ENCODE measurements at regions not wholly inside any gene's neighbourhood (a gene's known extent, or its start where the extent isn't known, plus 50 kb on each side); places are given as distances from the start of the nearest gene placed in this dataset.

- Histone ChIP-seq H3K9me3 (no peaks in the 10 kb centered on the region), H3K36me3 (no peaks in the 10 kb centered on the region), H3K27ac (no peak overlapping the region), H3K27me3 (no peaks in the 10 kb centered on the region), H3K4me3 (no peak overlapping the region), H3K4me1 (peaks cover 0 to 8% (median 0%) of the 10 kb centered on the region in 4 donors)
- 91 to 95% methylated on average over 2 of the region's 2 CpGs for WGBS, 2 donors
- TF ChIP-seq CTCF (IDR thresholded peaks at IDR 0.05): no peak
- no peak for TF ChIP-seq POLR2A (IDR thresholded peaks at IDR 0.05)
- no peak for TF ChIP-seq EP300 (IDR thresholded peaks at IDR 0.05)
- no peak for DNase-seq (ENCODE audit: low spot score in 2 of 2)
These were observed 268.1 kb downstream of the HS3ST3A1 start for GRCh38 chr17:13333661-13334060.

- Histone ChIP-seq H3K4me3 (no peak overlapping the region), H3K4me1 (no peaks in the 10 kb centered on the region), H3K27me3 (no peaks in the 10 kb centered on the region), H3K36me3 (no peaks in the 10 kb centered on the region), H3K27ac (no peak overlapping the region), H3K9me3 (no peaks in the 10 kb centered on the region)
- DNase-seq (ENCODE audit: low spot score in 2 of 2): no peak
- TF ChIP-seq EP300 (IDR thresholded peaks at IDR 0.05) (no peak), POLR2A (IDR thresholded peaks at IDR 0.05) (no peak), CTCF (IDR thresholded peaks at IDR 0.05) (no peak)
- WGBS, 2 donors: 93 to 96% methylated on average over 2 of the region's 2 CpGs
These were observed 269.5 kb downstream of the HS3ST3A1 start for GRCh38 chr17:13332207-13332606.

- no peak for DNase-seq (ENCODE audit: low spot score in 2 of 2)
- Histone ChIP-seq H3K4me3 (no peak overlapping the region), H3K27me3 (no peaks in the 10 kb centered on the region), H3K27ac (no peak overlapping the region), H3K36me3 (no peaks in the 10 kb centered on the region), H3K4me1 (no peaks in the 10 kb centered on the region), H3K9me3 (no peaks in the 10 kb centered on the region)
- WGBS, 2 donors: 93 to 98% methylated on average over 3 of the region's 3 CpGs
- TF ChIP-seq POLR2A (IDR thresholded peaks at IDR 0.05): no peak
These were observed 272.3 kb downstream of the HS3ST3A1 start for GRCh38 chr17:13329421-13329820.

- no peaks in the 10 kb centered on the region for H3K4me1 ChIP-seq
- H3K36me3 ChIP-seq: no peaks in the 10 kb centered on the region
- no peak overlapping the region for H3K27ac ChIP-seq
- no peak for DNase-seq (ENCODE audit: low spot score in 2 of 2)
- H3K9me3 ChIP-seq: no peaks in the 10 kb centered on the region
- H3K4me3 ChIP-seq: no peak overlapping the region
- no peaks in the 10 kb centered on the region for H3K27me3 ChIP-seq
- no peak for TF ChIP-seq CTCF (IDR thresholded peaks at IDR 0.05)
- TF ChIP-seq POLR2A (IDR thresholded peaks at IDR 0.05): no peak
- TF ChIP-seq EP300 (IDR thresholded peaks at IDR 0.05): no peak
These were observed 277.7 kb downstream of the HS3ST3A1 start for GRCh38 chr17:13323990-13324389.

- TF ChIP-seq POLR2A (IDR thresholded peaks at IDR 0.05) (no peak), CTCF (IDR thresholded peaks at IDR 0.05) (no peak), EP300 (IDR thresholded peaks at IDR 0.05) (no peak)
- no peak overlapping the region for H3K4me3 ChIP-seq
- WGBS, 2 donors: 79 to 82% methylated on average over 3 of the region's 3 CpGs
- H3K4me1 ChIP-seq: no peaks in the 10 kb centered on the region
- no peak for DNase-seq (ENCODE audit: low spot score in 2 of 2)
- H3K9me3 ChIP-seq: no peaks in the 10 kb centered on the region
- no peaks in the 10 kb centered on the region for H3K36me3 ChIP-seq
- H3K27me3 ChIP-seq: no peaks in the 10 kb centered on the region
- H3K27ac ChIP-seq: no peak overlapping the region
These were observed 279.6 kb downstream of the HS3ST3A1 start for GRCh38 chr17:13321951-13322701.

Measured in tibial nerve (tissue), 4 donors.